Fibroblast of pulmonary artery (primary cell): ENCODE measurements at regions not wholly inside any gene's neighbourhood (a gene's known extent, or its start where the extent isn't known, plus 50 kb on each side); places are given as distances from the start of the nearest gene placed in this dataset.

Experiments used
- DNase-seq: peaks from one replicate; pipeline ENCODE4 v3.0.0-alpha.2; 2010; ENCODE audit warnings: low read depth
- H3K4me3 ChIP-seq: replicated peaks from 2 replicates; pipeline ENCODE4 v1.5.1; 2011; ENCODE audit warnings: low read depth, mild to moderate bottlenecking, control low read depth, low read length, moderate library complexity
- CTCF ChIP-seq: IDR thresholded peaks from 2 replicates; pipeline ENCODE4 v1.5.1; 2011; ENCODE audit warnings: mild to moderate bottlenecking, control low read depth, low read length, inconsistent platforms; ENCODE audit errors: missing control alignments

GRCh38 chr5:2284678-2285077 lies 402.0 kb upstream of the IRX4 start:
- no peak for TF ChIP-seq CTCF
- DNase-seq, result no peak
- H3K4me3 ChIP-seq, result no peak overlapping the region

- TF ChIP-seq CTCF, result no peak
- H3K4me3 ChIP-seq, result no peak overlapping the region
- no peak for DNase-seq
Observed at GRCh38 chr5:2283481-2284045, 400.8 kb upstream of the IRX4 start.

GRCh38 chr5:2282893-2283292 lies 400.2 kb upstream of the IRX4 start:
- TF ChIP-seq CTCF, result no peak
- H3K4me3 ChIP-seq, result no peak overlapping the region

GRCh38 chr5:2282034-2282690 lies 399.4 kb upstream of the IRX4 start:
- no peak for TF ChIP-seq CTCF
- no peak for DNase-seq
- H3K4me3 ChIP-seq, result no peak overlapping the region

More at GRCh38 chr5:2282893-2283292, 400.2 kb upstream of the IRX4 start:
- no peak for DNase-seq

GRCh38 chr5:2281446-2281845 lies 398.7 kb upstream of the IRX4 start:
- no peak for TF ChIP-seq CTCF
- DNase-seq, result no peak
- no peak overlapping the region for H3K4me3 ChIP-seq

- no peak for TF ChIP-seq CTCF
- no peak overlapping the region for H3K4me3 ChIP-seq
- no peak for DNase-seq
Observed at GRCh38 chr5:2280318-2280717, 397.6 kb upstream of the IRX4 start.

- TF ChIP-seq CTCF, result no peak
- H3K4me3 ChIP-seq, result no peak overlapping the region
- DNase-seq, result no peak
Observed at GRCh38 chr5:2278825-2279456, 396.2 kb upstream of the IRX4 start.
